ENCODE measurements at regions not wholly inside any gene's neighbourhood (a gene's known extent, or its start where the extent isn't known, plus 50 kb on each side); places are given as distances from the start of the nearest gene placed in this dataset.

DNA sequence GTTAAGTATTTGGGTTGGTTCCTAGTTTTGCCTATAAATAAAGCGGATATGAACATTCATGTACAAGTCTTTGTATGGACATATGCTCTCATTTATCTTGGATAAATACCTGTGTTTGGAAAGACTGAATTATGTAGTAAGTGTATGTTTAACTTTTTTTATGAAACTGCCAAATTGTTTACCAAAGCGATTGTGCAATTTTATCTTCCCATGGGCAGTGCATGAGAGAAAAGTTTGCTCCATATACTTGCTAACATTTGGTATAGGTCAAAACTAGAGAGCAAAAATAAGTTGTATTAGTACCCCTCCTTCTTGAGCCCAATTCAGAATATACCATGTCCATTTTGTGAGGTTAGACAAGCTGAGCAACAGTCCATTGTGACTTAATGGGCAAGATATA, 502.6 kb downstream of the SQOR start:
- TF ChIP-seq CTCF (IDR thresholded peaks at IDR 0.05), result no peak
- no peak for TF ChIP-seq ZFX (IDR thresholded peaks at IDR 0.05; ENCODE audit: borderline replicate concordance)

DNA sequence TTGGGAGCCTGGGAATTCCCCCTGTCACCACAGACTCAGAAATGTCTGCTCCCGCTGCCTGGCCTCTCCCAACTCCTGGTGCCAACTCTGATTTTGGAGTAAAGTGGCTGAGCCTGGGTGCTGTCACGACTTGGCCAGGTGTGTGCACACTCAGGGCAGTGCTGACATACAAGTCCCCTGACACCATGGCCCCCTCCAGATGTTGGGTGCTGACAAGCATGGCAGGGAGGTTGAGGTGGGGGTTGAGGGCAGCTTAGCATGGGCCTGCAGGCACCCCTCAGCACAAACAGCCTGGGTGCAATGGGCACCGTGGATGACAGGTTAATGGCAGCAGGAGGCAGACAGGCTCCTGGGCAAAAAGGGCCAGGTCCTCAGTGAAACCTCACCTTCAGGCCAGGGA, 511.2 kb downstream of the SQOR start:
- H3K27ac ChIP-seq, result no peak overlapping the region
- TF ChIP-seq ZFX (IDR thresholded peaks at IDR 0.05; ENCODE audit: borderline replicate concordance) (no peak), CTCF (IDR thresholded peaks at IDR 0.05) (no peak)

More for the DNA sequence above, 502.6 kb downstream of the SQOR start:
- no peak overlapping the region for H3K27ac ChIP-seq

GRCh38 chr15:46146915-46147314, 512.1 kb downstream of the SQOR start:
- H3K27ac ChIP-seq, result no peak overlapping the region
- TF ChIP-seq ZFX (IDR thresholded peaks at IDR 0.05; ENCODE audit: borderline replicate concordance), result no peak
- no peak for TF ChIP-seq CTCF (IDR thresholded peaks at IDR 0.05)

DNA sequence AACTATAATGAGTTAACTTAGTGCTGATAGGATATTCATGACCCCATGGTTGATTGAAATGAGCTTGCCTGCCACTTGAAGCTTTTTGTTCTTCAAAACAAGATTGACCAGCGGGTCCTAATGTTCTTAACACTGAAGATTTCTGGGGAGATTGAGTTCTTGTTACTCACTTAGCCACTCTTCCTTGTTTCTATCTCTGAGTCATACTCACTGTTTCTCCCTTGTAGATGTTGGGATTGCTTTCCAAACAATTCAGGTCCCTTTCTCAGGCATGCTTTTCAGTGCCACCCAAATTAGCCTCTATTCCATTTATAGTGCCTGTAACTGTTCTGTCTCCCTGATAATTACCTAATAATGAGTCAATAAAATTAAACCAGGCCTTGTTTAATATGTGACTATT, 517.0 kb downstream of the SQOR start:
- TF ChIP-seq ZFX (IDR thresholded peaks at IDR 0.05; ENCODE audit: borderline replicate concordance), result no peak
- TF ChIP-seq CTCF (IDR thresholded peaks at IDR 0.05), result no peak
- no peak overlapping the region for H3K27ac ChIP-seq

- no peak for TF ChIP-seq ZFX (IDR thresholded peaks at IDR 0.05; ENCODE audit: borderline replicate concordance)
- no peak for TF ChIP-seq CTCF (IDR thresholded peaks at IDR 0.05)
- H3K27ac ChIP-seq, result no peak overlapping the region
Measured at GRCh38 chr15:46166750-46167149, 531.9 kb downstream of the SQOR start.

DNA sequence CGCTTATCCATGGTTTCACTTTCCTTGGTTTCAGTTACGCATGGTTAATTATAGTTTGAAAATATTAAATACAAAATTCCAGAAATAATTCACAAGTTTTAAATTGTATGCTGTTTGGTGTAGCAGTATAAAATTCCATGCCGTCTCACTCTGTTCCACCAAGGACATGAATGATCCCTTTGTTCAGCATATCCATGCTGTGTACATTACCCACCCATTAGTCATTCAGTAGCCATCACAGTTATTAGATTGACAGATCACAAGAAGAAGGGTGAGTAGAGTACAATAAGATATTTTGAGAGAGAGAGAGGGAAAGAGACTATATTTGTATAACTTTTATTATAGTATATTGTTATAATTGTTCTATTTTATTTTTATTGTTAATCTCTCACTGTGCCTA, 535.5 kb downstream of the SQOR start:
- no peak overlapping the region for H3K27ac ChIP-seq
- TF ChIP-seq ZFX (IDR thresholded peaks at IDR 0.05; ENCODE audit: borderline replicate concordance), result no peak
- no peak for TF ChIP-seq CTCF (IDR thresholded peaks at IDR 0.05)

- TF ChIP-seq CTCF (IDR thresholded peaks at IDR 0.05) (no peak), ZFX (IDR thresholded peaks at IDR 0.05; ENCODE audit: borderline replicate concordance) (no peak)
- no peak overlapping the region for H3K27ac ChIP-seq
Measured at GRCh38 chr15:46174122-46174521, 539.3 kb downstream of the SQOR start.
